GM12872 (cell line): ENCODE measurements at regions not wholly inside any gene's neighbourhood (a gene's known extent, or its start where the extent isn't known, plus 50 kb on each side); places are given as distances from the start of the nearest gene placed in this dataset.
A peak's percentile ranks its signal among the peaks of the same experiment; 100 is the strongest.

Experiments used
- CTCF ChIP-seq: IDR thresholded peaks from 3 replicates; pipeline ENCODE4 v1.5.1; 2011; ENCODE audit warnings: low read depth, mild to moderate bottlenecking, low read length, moderate library complexity; ENCODE audit not compliant: insufficient read depth

GRCh38 chr10:22133749-22134624 is 83.8 kb downstream of the EBLN1 start:
- no peak for TF ChIP-seq CTCF

DNA sequence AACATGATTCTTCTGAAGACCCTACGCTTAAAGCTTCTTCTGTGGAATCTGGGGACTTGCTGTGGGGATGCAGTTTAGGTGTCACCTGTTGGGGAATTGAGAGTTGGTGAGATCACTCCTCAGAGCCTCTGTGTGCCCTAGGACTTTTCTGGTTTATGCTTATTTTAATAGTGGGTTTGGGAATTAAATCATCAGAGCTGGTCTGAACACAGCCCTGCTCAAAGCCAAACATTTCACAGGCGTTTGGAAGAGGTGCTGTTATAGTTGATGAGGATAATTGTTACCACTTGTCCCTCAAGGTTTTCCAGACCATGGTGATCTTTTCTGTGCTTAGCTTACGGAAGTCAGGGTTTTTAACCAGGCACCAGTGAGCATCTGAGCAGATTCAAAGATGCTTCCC is 106.1 kb downstream of the EBLN1 start:
- no peak for TF ChIP-seq CTCF

GRCh38 chr10:22111260-22111659 is 106.6 kb downstream of the EBLN1 start:
- no peak for TF ChIP-seq CTCF

GRCh38 chr10:22110761-22111160 is 107.1 kb downstream of the EBLN1 start:
- no peak for TF ChIP-seq CTCF

DNA sequence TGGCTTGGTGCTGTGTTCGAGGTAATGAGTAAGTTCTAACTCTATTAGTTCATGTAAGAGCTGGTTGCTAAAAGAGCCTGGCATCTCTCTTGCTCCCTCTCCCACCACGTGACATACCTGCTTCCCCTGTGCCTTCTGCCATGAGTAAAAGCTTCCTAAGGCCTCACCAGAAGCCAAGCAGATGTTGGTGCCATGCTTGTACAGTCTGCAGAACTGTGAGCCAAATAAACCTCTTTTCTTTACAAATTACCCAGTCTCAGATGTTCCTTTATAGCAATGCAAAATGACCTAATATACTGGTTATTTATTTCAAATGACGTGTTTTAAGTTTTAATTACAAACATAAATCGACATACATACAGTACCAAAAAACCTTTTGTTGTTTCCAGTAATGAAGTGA is 101.7 kb upstream of the DNAJC1 start:
- no peak for TF ChIP-seq CTCF

GRCh38 chr10:22103701-22104470 is 100.4 kb upstream of the DNAJC1 start:
- peak; percentile 41; the same call in 2 of the 3 replicates for TF ChIP-seq CTCF

GRCh38 chr10:22097696-22098095 is 94.2 kb upstream of the DNAJC1 start:
- no peak for TF ChIP-seq CTCF
